HCT116 (cell line): ENCODE measurements at regions not wholly inside any gene's neighbourhood (a gene's known extent, or its start where the extent isn't known, plus 50 kb on each side); places are given as distances from the start of the nearest gene placed in this dataset.

Source experiments
- ATAC-seq: fragments of 200-7000 bp; cut with Tn5 transposase; 2 replicates; pipeline ENCODE4 v1.9.1; 2020; ENCODE audit warnings: mild to moderate bottlenecking, moderate library complexity
- BruUV-seq: library from RNA; stranded (reverse); fragments of 400-500 nt; replicated peaks from 2 replicates; lab custom pipeline; 2021; lab: Mats Ljungman, UMichigan
- CTCF ChIA-PET: fragments of 300-600 bp; sonication (Branson Sonifier 250); formaldehyde crosslinking; loops from one replicate; lab custom pipeline; 2021; ENCODE audit warnings: antibody characterized with exemption; lab: Charles Lee
- POLR2A ChIA-PET: fragments of 300-600, 350-600 bp; sonication (Branson Sonifier 250); formaldehyde crosslinking; loops from one replicate; lab custom pipeline; 2021; ENCODE audit warnings: antibody characterized with exemption; lab: Charles Lee
- RAD21 ChIA-PET, 2 experiments: fragments of 300-600 bp; sonication (Branson Sonifier 250); formaldehyde crosslinking; loops; one replicate each; lab custom pipeline; 2023; ENCODE audit warnings: low total read pairs in 2 of 2; ENCODE audit not compliant: uncharacterized antibody in 2 of 2, unreplicated experiment in 2 of 2, low non-redundant PET in 1 of 2; lab: Charles Lee
- DNase-seq: peaks from one replicate; pipeline ENCODE4 v3.0.0-alpha.2; 2010; ENCODE audit warnings: low read depth, low spot score
- H2AFZ ChIP-seq: fragments of 200-600 bp; shearing (Covaris generic), sonication (generic); 2 replicates; pipeline ENCODE4 v1.6.1; 2017; ENCODE audit warnings: low read depth, mixed run types, mixed read lengths, antibody characterized with exemption, low read length; ENCODE audit not compliant: poor library complexity, severe bottlenecking
- H3K27ac ChIP-seq: 2 replicates; pipeline ENCODE4 v1.5.1; 2012; ENCODE audit warnings: low read depth, low read length
- H3K27me3 ChIP-seq: fragments of 200-600 bp; sonication (generic); 2 replicates; pipeline ENCODE4 v1.6.1; 2016; ENCODE audit warnings: mixed run types, low read length, mixed read lengths; ENCODE audit not compliant: insufficient read depth
- H3K36me3 ChIP-seq, 2 experiments: fragments of 200-500 bp in 1 of 2; fragments of 200-600 bp in 1 of 2; sonication (Bioruptor generic) in 1 of 2; sonication (generic) in 1 of 2; 2 replicates each; pipeline versions ENCODE4 v1.5.1 to v1.6.1; 2014 to 2016; ENCODE audit warnings: low read length in 2 of 2, inconsistent platforms in 1 of 2, mixed read lengths in 1 of 2, mixed run types in 1 of 2; ENCODE audit not compliant: insufficient read depth in 2 of 2, control insufficient read depth in 1 of 2
- H3K4me1 ChIP-seq, 2 experiments: fragments of 200-600 bp in 1 of 2; sonication (generic) in 1 of 2; 2 replicates each; pipeline versions ENCODE4 v1.5.1 to v1.6.1; 2012 to 2017; ENCODE audit warnings: low read length in 2 of 2, inconsistent platforms in 1 of 2, mild to moderate bottlenecking in 1 of 2, mixed read lengths in 1 of 2, mixed run types in 1 of 2, moderate library complexity in 1 of 2; ENCODE audit not compliant: insufficient read depth in 2 of 2, control insufficient read depth in 1 of 2
- H3K4me2 ChIP-seq: fragments of 200-600 bp; sonication (generic); 2 replicates; pipeline ENCODE4 v1.6.1; 2017; ENCODE audit warnings: mixed run types, low read length, mixed read lengths
- H3K4me3 ChIP-seq, 2 experiments: fragments of 200-600 bp in 1 of 2; sonication (generic) in 1 of 2; replicated peaks in 1 of 2; 2 replicates each; pipeline ENCODE4 v1.5.1; 2011 to 2016; ENCODE audit warnings: low read length in 2 of 2, control low read depth in 1 of 2, low read depth in 1 of 2, mild to moderate bottlenecking in 1 of 2, mixed read lengths in 1 of 2, mixed run types in 1 of 2
- H3K79me2 ChIP-seq: fragments of 200-600 bp; sonication (generic); 2 replicates; pipeline ENCODE4 v1.6.1; 2017; ENCODE audit warnings: mild to moderate bottlenecking, mixed run types, low read length, moderate library complexity, mixed read lengths; ENCODE audit not compliant: insufficient read depth
- H3K9ac ChIP-seq: fragments of 200-600 bp; sonication (generic); 2 replicates; pipeline ENCODE4 v1.6.1; 2016; ENCODE audit warnings: low read length, mixed read lengths
- H3K9me2 ChIP-seq: fragments of 200-600 bp; sonication (generic), shearing (Covaris generic); 2 replicates; pipeline ENCODE4 v1.6.1; 2017; ENCODE audit warnings: mixed run types, mild to moderate bottlenecking, moderate library complexity; ENCODE audit not compliant: insufficient read depth
- H3K9me3 ChIP-seq, 2 experiments: fragments of 200-500 bp in 1 of 2; fragments of 200-600 bp in 1 of 2; sonication (Bioruptor generic) in 1 of 2; sonication (generic) in 1 of 2; 2 replicates each; pipeline ENCODE4 v1.6.1; 2014 to 2017; ENCODE audit warnings: low read length in 2 of 2, mixed read lengths in 2 of 2, inconsistent platforms in 1 of 2, low read depth in 1 of 2, mild to moderate bottlenecking in 1 of 2, mixed run types in 1 of 2, moderate library complexity in 1 of 2; ENCODE audit not compliant: control insufficient read depth in 1 of 2, insufficient read depth in 1 of 2
- H4K20me1 ChIP-seq: fragments of 200-600 bp; sonication (generic), shearing (Covaris generic); 2 replicates; pipeline ENCODE4 v1.6.1; 2017; ENCODE audit warnings: mixed run types, mild to moderate bottlenecking, moderate library complexity; ENCODE audit not compliant: insufficient read depth
- CBX3 ChIP-seq: IDR thresholded peaks from 2 replicates; pipeline ENCODE4 v1.6.1; 2012; ENCODE audit warnings: low read depth
- CEBPB ChIP-seq: IDR thresholded peaks from 2 replicates; pipeline ENCODE4 v1.6.1; 2012; ENCODE audit warnings: low read depth
- CTCF ChIP-seq, 3 experiments: fragments of 200-600 bp in 1 of 3; sonication (generic) in 1 of 3; IDR thresholded peaks in 2 of 3; conservative IDR thresholded peaks in 1 of 3; 2 replicates each; pipeline ENCODE4 v1.5.1; 2012 to 2017; ENCODE audit warnings: low read depth in 2 of 3, low read length in 2 of 3, antibody characterized with exemption in 1 of 3, borderline replicate concordance in 1 of 3, control low read depth in 1 of 3, mild to moderate bottlenecking in 1 of 3, mixed read lengths in 1 of 3, mixed run types in 1 of 3, moderate library complexity in 1 of 3; ENCODE audit not compliant: insufficient read depth in 1 of 3
- EGR1 ChIP-seq: IDR thresholded peaks from 2 replicates; pipeline ENCODE4 v1.6.1; 2012; ENCODE audit warnings: low read depth
- ELF1 ChIP-seq: IDR thresholded peaks from 2 replicates; pipeline ENCODE4 v1.6.1; 2012; ENCODE audit warnings: low read depth, borderline replicate concordance
- EZH2 ChIP-seq: fragments of 200-600 bp; sonication (generic); IDR thresholded peaks from 2 replicates; pipeline ENCODE4 v1.6.1; 2017; ENCODE audit warnings: antibody characterized with exemption, mixed run types
- EZH2phosphoT487 ChIP-seq: fragments of 200-600 bp; IDR thresholded peaks from 2 replicates; pipeline ENCODE4 v1.6.1; 2018; ENCODE audit warnings: antibody characterized with exemption, borderline replicate concordance
- FOSL1 ChIP-seq: IDR thresholded peaks from 2 replicates; pipeline ENCODE4 v1.6.1; 2012; ENCODE audit warnings: low read depth
- JUND ChIP-seq: IDR thresholded peaks from 2 replicates; pipeline ENCODE4 v1.6.1; 2012
- MAX ChIP-seq: IDR thresholded peaks from 2 replicates; pipeline ENCODE4 v1.6.1; 2012
- POLR2A ChIP-seq: IDR thresholded peaks from 2 replicates; pipeline ENCODE4 v1.7.0; 2011; ENCODE audit warnings: borderline replicate concordance; ENCODE audit not compliant: insufficient read depth, insufficient read length; ENCODE audit errors: extremely low read depth
- POLR2AphosphoS5 ChIP-seq: IDR thresholded peaks from 2 replicates; pipeline ENCODE4 v1.6.1; 2011; ENCODE audit warnings: mild to moderate bottlenecking, low read depth, low read length, moderate library complexity
- RAD21 ChIP-seq: IDR thresholded peaks from 2 replicates; pipeline ENCODE4 v1.6.1; 2012; ENCODE audit warnings: low read depth, mild to moderate bottlenecking
- REST ChIP-seq: IDR thresholded peaks from 2 replicates; pipeline ENCODE4 v1.6.1; 2012; ENCODE audit warnings: low read depth
- SIN3A ChIP-seq: IDR thresholded peaks from 2 replicates; pipeline ENCODE4 v1.6.1; 2012; ENCODE audit warnings: low read depth
- SRF ChIP-seq: IDR thresholded peaks from 2 replicates; pipeline ENCODE4 v1.6.1; 2012; ENCODE audit warnings: low read depth
- TCF7L2 ChIP-seq: IDR thresholded peaks from 2 replicates; pipeline ENCODE4 v1.7.0; 2011; ENCODE audit warnings: borderline replicate concordance, inconsistent platforms; ENCODE audit not compliant: insufficient read depth, insufficient read length; ENCODE audit errors: extremely low read depth
- ZBTB33 ChIP-seq: IDR thresholded peaks from 2 replicates; pipeline ENCODE4 v1.6.1; 2011; ENCODE audit warnings: mild to moderate bottlenecking, low read length, moderate library complexity; ENCODE audit not compliant: insufficient replicate concordance; ENCODE audit errors: extremely low read depth
- ZFX ChIP-seq: fragments of 450-650 bp; IDR thresholded peaks from 2 replicates; pipeline ENCODE4 v1.6.1; 2017
- ZNF274 ChIP-seq: fragments of 200-500 bp; sonication (Bioruptor generic); IDR thresholded peaks from 2 replicates; pipeline ENCODE4 v1.6.1; 2014; ENCODE audit warnings: mild to moderate bottlenecking, low read depth, low read length, inconsistent platforms
- intact Hi-C: fragments of 100-400 bp; cut with micrococcal nuclease; formaldehyde crosslinking; loops from 2 replicates; pipeline ENCODE4 v1.10.0; 2022

GRCh38 chr15:47857776-47858167 is 140.5 kb downstream of the SEMA6D start:
- H3K79me2 ChIP-seq: no peaks in the 10 kb centered on the region
- no peak for ATAC-seq
- TF ChIP-seq POLR2A (no peak), SRF (no peak), SIN3A (no peak), EGR1 (no peak), MAX (no peak), JUND (no peak), TCF7L2 (no peak), CEBPB (no peak), ZBTB33 (no peak), FOSL1 (no peak), EZH2 (no peak), POLR2AphosphoS5 (no peak), ELF1 (no peak), ZNF274 (no peak), ZFX (no peak), CBX3 (no peak), REST (no peak), CTCF (IDR thresholded peaks at IDR 0.05 in 2 of 3, conservative IDR thresholded peaks at IDR 0.05 in 1 of 3; ENCODE audit: borderline replicate concordance in 1 of 3, insufficient read depth in 1 of 3, low read depth in 2 of 3, low read length in 2 of 3) (no peak), RAD21 (no peak), EZH2phosphoT487 (no peak)
- TF ChIP-seq, all 23 proteins: peak for 0
- no peak overlapping the region for H3K4me2 ChIP-seq
- H3K9ac ChIP-seq: no peak overlapping the region
- H3K4me3 ChIP-seq: no peak overlapping the region
- H3K9me2 ChIP-seq: no peaks in the 10 kb centered on the region
- intact Hi-C loops: no loop called here
- ChIA-PET POLR2A (interaction anchor here (0.6 kb wide), 1 partner anchor 619 kb away, joined by 4 read pairs; no protein-coding TSS in a partner anchor), RAD21 (no interaction called here), CTCF (no interaction called here)
- H2AFZ ChIP-seq: no peak overlapping the region
- no peak for DNase-seq
- peaks cover 5 to 36% of the 10 kb centered on the region in 2 experiments; a peak in 2 of 4 replicates for H3K9me3 ChIP-seq
- H3K27ac ChIP-seq: no peak overlapping the region
- H4K20me1 ChIP-seq: no peaks in the 10 kb centered on the region
- no peaks in the 10 kb centered on the region for H3K27me3 ChIP-seq
- no peaks in the 10 kb centered on the region for H3K36me3 ChIP-seq
- no TSS peak for BruUV-seq
- no peaks in the 10 kb centered on the region for H3K4me1 ChIP-seq
